ENCODE measurements at regions not wholly inside any gene's neighbourhood (a gene's known extent, or its start where the extent isn't known, plus 50 kb on each side); places are given as distances from the start of the nearest gene placed in this dataset.

DNA sequence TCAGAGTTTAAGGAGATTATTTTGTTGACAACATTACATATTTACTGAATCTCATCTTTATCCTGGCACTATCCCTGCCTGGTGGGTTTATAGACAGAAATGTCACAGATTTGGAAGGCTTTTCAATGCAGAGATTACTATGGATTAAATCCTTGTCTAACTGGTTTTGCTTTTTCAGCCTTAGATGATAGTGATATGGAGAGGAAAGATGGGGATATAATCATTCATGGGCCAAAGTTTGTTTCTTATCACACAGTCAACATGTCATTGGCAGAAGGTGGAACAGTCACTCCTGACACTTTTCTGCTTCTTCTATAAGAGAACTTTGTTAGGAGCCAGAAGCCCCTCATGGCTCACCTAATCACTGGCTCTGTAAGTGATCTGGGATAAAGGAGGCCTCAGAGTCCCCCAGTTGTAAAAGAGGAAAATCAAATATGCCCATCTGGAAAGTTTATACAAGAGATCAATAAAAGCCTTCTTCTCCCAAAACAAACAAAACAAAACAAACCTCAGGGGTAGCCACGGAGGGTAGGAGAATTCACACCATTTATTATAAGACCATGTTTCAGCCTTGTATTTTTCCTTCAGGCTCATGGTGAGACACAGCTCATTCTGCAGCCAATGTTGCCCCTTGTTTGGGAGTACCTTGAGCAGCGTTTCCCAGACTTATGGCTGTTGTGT is 101.2 kb downstream of the PCSK1 start:
- TF ChIP-seq, protein P1, sequence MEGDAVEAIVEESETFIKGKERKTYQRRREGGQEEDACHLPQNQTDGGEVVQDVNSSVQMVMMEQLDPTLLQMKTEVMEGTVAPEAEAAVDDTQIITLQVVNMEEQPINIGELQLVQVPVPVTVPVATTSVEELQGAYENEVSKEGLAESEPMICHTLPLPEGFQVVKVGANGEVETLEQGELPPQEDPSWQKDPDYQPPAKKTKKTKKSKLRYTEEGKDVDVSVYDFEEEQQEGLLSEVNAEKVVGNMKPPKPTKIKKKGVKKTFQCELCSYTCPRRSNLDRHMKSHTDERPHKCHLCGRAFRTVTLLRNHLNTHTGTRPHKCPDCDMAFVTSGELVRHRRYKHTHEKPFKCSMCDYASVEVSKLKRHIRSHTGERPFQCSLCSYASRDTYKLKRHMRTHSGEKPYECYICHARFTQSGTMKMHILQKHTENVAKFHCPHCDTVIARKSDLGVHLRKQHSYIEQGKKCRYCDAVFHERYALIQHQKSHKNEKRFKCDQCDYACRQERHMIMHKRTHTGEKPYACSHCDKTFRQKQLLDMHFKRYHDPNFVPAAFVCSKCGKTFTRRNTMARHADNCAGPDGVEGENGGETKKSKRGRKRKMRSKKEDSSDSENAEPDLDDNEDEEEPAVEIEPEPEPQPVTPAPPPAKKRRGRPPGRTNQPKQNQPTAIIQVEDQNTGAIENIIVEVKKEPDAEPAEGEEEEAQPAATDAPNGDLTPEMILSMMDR (IDR thresholded peaks at IDR 0.05; ENCODE audit: low read length) = no peak
- no peak for TF ChIP-seq EZH2 (IDR thresholded peaks at IDR 0.05; ENCODE audit: borderline replicate concordance, low read length)
- Histone ChIP-seq H3K9ac (ENCODE audit: low read length) (no peak overlapping the region), H3K4me3 (ENCODE audit: low read depth, low read length, poor library complexity, severe bottlenecking) (no peak overlapping the region), H3K4me1 (ENCODE audit: insufficient read depth, low read length, severe bottlenecking) (no peaks in the 10 kb centered on the region), H3K27ac (ENCODE audit: low read depth, low read length, poor library complexity, severe bottlenecking) (no peak overlapping the region), H3K9me2 (ENCODE audit: low read depth, low read length) (no peaks in the 10 kb centered on the region), H3K36me3 (ENCODE audit: insufficient read depth, low read length) (no peaks in the 10 kb centered on the region), H3K79me2 (ENCODE audit: insufficient read depth, low read length) (no peaks in the 10 kb centered on the region), H3F3A (ENCODE audit: insufficient read depth, low read length) (no peaks in the 10 kb centered on the region), H2AFZ (ENCODE audit: low read length) (no peak overlapping the region), H4K20me1 (ENCODE audit: insufficient read depth, low read length) (no peaks in the 10 kb centered on the region), H3K4me2 (ENCODE audit: low read length) (no peak overlapping the region), H3K9me3 (ENCODE audit: low read length) (no peaks in the 10 kb centered on the region), H3K27me3 (ENCODE audit: insufficient read depth, low read length) (no peaks in the 10 kb centered on the region)

DNA sequence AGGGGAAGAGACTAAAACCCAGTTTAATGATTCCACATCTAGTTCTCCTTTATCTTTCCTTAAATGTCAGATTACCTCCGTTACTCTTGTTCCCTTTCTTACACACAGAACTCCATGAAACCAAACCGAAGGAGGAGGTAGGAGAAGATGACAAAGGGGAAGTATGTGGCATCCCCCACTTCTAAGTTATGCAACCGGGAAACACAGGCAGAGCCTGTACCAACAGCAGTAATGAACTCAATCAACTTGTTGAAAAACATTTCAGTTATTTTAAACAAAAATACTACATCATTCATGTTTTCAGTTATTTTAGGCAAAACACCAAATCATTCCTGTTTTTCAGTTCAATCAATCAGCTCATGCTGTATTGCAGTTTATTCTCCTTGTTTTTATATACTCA is 101.8 kb downstream of the PCSK1 start:
- Histone ChIP-seq H3F3A (ENCODE audit: insufficient read depth, low read length) (no peaks in the 10 kb centered on the region), H3K9ac (ENCODE audit: low read length) (no peak overlapping the region), H3K4me1 (ENCODE audit: insufficient read depth, low read length, severe bottlenecking) (no peaks in the 10 kb centered on the region), H3K79me2 (ENCODE audit: insufficient read depth, low read length) (no peaks in the 10 kb centered on the region), H3K9me2 (ENCODE audit: low read depth, low read length) (no peaks in the 10 kb centered on the region), H3K9me3 (ENCODE audit: low read length) (no peaks in the 10 kb centered on the region), H3K4me3 (ENCODE audit: low read depth, low read length, poor library complexity, severe bottlenecking) (no peak overlapping the region), H3K27ac (ENCODE audit: low read depth, low read length, poor library complexity, severe bottlenecking) (no peak overlapping the region), H3K27me3 (ENCODE audit: insufficient read depth, low read length) (no peaks in the 10 kb centered on the region), H4K20me1 (ENCODE audit: insufficient read depth, low read length) (no peaks in the 10 kb centered on the region), H3K36me3 (ENCODE audit: insufficient read depth, low read length) (no peaks in the 10 kb centered on the region), H3K4me2 (ENCODE audit: low read length) (no peak overlapping the region), H2AFZ (ENCODE audit: low read length) (no peak overlapping the region)
- TF ChIP-seq, protein P1 (IDR thresholded peaks at IDR 0.05; ENCODE audit: low read length) = no peak
- no peak for TF ChIP-seq EZH2 (IDR thresholded peaks at IDR 0.05; ENCODE audit: borderline replicate concordance, low read length)

- TF ChIP-seq EZH2 (IDR thresholded peaks at IDR 0.05; ENCODE audit: borderline replicate concordance, low read length) = no peak
- TF ChIP-seq, protein P1 (IDR thresholded peaks at IDR 0.05; ENCODE audit: low read length) = no peak
- Histone ChIP-seq H4K20me1 (ENCODE audit: insufficient read depth, low read length) (no peaks in the 10 kb centered on the region), H3F3A (ENCODE audit: insufficient read depth, low read length) (no peaks in the 10 kb centered on the region), H3K27ac (ENCODE audit: low read depth, low read length, poor library complexity, severe bottlenecking) (no peak overlapping the region), H3K9ac (ENCODE audit: low read length) (no peak overlapping the region), H3K4me3 (ENCODE audit: low read depth, low read length, poor library complexity, severe bottlenecking) (no peak overlapping the region), H2AFZ (ENCODE audit: low read length) (no peak overlapping the region), H3K27me3 (ENCODE audit: insufficient read depth, low read length) (no peaks in the 10 kb centered on the region), H3K4me1 (ENCODE audit: insufficient read depth, low read length, severe bottlenecking) (no peaks in the 10 kb centered on the region), H3K9me2 (ENCODE audit: low read depth, low read length) (no peaks in the 10 kb centered on the region), H3K4me2 (ENCODE audit: low read length) (no peak overlapping the region), H3K79me2 (ENCODE audit: insufficient read depth, low read length) (no peaks in the 10 kb centered on the region), H3K9me3 (ENCODE audit: low read length) (no peaks in the 10 kb centered on the region), H3K36me3 (ENCODE audit: insufficient read depth, low read length) (no peaks in the 10 kb centered on the region)
These were observed 102.4 kb downstream of the PCSK1 start for GRCh38 chr5:96330530-96331140.
